ENCODE measurements at regions not wholly inside any gene's neighbourhood (a gene's known extent, or its start where the extent isn't known, plus 50 kb on each side); places are given as distances from the start of the nearest gene placed in this dataset.
"Not testable (repeated sequence)": the region's sequence is repeated elsewhere in the genome, so short reads cannot be mapped to it uniquely, and the experiment has no call there.

- DNase-seq: not testable (repeated sequence)
These were observed 2777.4 kb upstream of the TPTE start for GRCh38 chr21:7743940-7744339.

GRCh38 chr21:7744406-7745099 lies 2776.8 kb upstream of the TPTE start:
- not testable (repeated sequence) for DNase-seq

- not testable (repeated sequence) for DNase-seq
These were observed 2776.3 kb upstream of the TPTE start for GRCh38 chr21:7745100-7745450.

- not testable (repeated sequence) for DNase-seq
These were observed 2773.4 kb upstream of the TPTE start for GRCh38 chr21:7747964-7748363.

DNA sequence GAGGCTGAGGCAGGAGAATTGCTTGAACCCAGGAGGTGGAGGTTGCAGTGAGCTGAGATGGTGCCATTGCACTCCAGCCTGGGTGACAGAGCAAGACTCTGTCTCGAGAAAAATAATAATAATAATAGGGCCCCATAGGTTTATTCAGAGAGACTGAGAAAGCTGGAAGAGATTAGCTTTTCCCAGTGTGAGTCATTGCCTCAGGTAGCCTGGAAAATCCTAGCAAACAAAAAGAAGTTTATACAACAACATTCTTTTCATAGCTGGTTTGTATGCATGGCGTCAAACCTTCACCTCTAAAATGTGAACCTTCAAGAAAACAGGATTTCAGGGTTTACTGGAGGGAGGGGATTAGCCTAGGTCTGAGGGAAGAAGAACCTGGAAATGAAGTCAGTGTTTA lies 2768.8 kb upstream of the TPTE start:
- not testable (repeated sequence) for DNase-seq

- DNase-seq: peak; percentile 64
These were observed 2768.0 kb upstream of the TPTE start for GRCh38 chr21:7753380-7753877.

DNA sequence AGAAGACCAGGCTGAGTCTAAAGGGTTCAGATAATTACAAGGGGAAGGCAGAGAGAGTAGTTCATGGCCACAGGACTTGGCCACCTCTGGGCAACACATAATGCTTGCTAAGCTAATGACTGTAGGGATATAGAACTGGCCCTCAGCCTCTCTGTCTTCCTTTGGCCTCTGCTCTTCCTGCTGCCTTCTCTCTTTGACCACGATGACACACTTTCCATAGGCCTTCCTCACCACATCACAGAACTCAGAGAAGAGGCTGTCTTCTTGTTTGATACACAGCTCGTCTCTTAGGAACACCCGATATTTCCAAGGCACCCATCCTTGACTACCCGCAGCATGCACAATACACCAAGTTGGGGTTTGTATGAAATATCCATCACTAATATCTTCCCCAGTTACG lies 2751.4 kb upstream of the TPTE start:
- not testable (repeated sequence) for DNase-seq

- not testable (repeated sequence) for DNase-seq
These were observed 2747.2 kb upstream of the TPTE start for GRCh38 chr21:7774219-7774618.

DNA sequence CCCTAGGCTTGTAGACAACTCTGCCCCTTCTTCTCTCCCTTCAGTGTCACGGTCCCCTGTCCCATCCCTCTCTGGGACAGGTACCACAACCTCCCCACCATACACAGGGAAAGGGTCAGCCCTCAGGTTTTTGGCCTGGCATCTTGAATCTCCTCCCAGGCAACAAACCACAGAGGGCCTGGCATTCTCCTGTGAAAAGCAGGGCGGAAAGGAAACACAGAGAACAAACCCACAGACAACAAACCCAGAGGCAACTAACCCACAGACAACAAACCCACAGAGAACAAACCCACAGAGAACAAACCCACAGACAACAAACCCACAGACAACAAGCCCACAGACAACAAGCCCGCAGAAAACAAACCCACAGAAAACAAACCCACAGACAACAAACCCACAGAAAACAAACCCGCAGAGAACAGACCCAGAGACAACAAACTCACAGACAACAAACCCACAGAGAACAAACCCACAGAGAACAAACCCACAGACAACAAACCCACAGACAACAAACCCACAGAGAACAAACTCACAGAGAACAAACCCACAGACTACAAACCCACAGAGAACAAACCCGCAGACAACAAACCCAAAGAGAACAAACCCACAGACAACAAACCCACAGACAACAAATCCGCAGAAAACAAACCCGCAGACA lies 2745.9 kb upstream of the TPTE start:
- peak; percentile 56 for DNase-seq

- not testable (repeated sequence) for DNase-seq
These were observed 2745.3 kb upstream of the TPTE start for GRCh38 chr21:7776035-7776434.

DNA sequence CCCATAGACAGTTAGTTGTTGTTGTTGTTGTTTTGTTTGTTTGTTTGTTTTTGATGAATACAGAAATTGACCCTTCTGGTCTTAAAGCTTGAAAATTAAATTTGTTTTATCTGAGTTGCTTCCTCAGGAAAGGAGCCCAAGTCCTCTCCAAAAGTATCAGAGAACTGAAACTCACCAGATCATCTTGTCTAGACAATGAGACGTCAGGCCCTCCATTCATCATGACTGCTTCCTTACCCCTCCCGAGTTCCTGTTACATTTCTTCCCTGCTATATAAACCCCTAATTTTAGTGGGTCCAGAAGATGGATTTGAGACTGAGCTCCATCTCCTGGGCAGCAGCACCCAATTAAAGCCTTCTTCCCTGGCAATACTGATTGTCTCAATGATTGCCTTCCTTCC lies 2744.8 kb upstream of the TPTE start:
- not testable (repeated sequence) for DNase-seq

GRCh38 chr21:7777289-7777688 lies 2744.1 kb upstream of the TPTE start:
- peak; percentile 17 for DNase-seq

DNA sequence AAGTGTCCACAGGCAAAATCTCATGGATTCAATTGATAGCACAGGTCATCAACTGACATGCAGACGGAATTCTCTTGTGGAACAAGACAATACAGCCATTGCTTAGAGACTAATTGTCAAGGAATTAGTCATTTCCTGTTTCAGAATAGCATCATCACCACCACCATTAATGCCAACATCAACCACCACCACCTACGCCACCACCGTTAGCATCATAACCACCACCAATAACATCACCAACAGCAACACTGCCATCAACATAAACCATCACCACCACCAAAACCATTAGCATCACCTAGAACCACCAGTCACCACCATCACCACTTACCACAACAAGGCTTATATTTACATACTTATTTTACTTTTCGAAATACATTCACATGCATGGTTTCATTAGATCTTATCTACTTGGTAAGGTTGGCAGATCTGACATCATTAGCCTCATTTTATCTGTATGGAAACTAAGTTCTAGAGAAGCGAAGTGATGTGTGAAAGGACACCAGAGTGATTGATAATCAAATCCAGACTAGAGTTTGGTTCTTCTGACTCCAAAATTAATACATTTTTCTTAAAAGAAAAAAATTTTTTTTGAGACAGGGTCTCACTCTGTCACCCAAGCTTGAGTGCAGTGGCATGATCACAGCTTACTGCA lies 2733.8 kb upstream of the TPTE start:
- DNase-seq: not testable (repeated sequence)

DNA sequence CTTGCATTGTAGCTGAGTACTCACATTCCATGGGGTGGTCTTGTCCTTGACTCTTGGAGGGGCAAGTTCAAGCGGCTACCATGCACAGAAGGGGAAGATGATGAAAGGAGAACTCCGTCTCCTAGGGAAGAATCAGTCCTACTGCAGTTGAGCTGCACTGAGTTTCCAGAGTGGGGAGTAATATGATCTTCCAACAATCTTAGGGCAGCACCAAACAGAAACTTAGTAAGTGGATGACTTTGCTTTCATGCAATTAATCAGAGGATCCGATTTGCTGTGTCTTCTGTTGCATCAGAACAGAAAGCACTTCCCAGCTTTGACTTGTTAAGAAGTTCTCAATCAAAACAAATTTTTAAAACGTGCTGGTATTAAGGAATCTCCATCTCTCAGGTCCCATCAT lies 2727.6 kb upstream of the TPTE start:
- not testable (repeated sequence) for DNase-seq

GRCh38 chr21:7797328-7797727 lies 2724.1 kb upstream of the TPTE start:
- DNase-seq: not testable (repeated sequence)

DNA sequence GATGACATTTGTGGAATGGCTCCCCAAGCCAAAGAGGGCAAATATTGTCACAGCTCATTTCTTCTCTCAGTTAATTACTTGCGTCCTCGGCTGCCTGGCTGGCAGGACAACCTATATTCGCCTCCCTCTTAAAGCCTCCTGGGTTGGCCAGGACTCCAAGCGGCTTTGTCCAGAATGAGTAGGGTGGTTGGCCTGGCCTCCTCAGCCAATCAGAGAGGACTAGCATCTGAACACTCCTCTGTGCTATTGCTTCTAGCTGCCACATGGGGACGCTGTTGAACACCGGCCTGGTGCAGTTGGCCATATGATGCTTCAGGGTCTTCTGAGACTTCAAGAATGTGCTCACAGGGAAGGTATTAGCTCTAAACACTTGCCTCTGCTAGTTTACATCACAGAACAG lies 2722.9 kb upstream of the TPTE start:
- DNase-seq: peak; percentile 2

DNA sequence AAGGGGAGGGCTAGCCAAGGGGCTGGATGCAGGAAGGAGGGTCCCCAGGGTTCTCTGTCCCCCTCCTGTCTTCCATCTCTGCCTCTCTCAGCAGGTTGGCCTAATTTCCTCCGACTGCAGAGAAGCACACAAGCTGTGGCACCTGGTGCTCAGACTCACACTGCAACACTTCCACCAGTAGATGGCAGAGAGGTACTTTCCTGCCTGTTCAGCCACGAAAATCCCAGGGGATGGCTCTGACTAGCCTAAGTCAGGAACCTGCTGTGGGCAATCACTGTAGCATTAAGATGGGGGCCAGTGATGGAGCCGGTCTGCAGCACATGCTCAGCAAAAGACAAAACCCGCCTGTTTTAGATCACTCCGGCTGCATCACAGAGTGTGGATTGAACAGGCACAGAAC lies 2721.7 kb upstream of the TPTE start:
- not testable (repeated sequence) for DNase-seq

DNA sequence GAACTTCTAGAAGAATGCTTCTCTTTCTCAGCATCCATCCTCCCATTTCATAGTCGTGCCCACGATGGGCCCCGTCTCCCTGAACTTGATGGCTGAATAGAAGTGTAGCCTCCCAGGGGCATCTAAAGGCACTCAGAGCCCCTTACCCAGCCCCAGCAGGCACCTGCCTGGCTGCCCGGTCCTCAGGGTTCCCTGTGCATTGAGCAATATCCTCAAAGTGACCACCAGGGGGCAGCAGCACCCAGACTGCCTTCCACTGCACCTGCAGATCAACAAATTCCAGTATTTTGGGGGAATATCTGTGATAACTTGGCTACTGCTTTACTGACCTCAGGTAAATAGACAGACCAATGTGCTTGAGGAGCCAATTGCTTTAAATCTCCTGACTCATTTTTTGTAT lies 2707.9 kb upstream of the TPTE start:
- DNase-seq: not testable (repeated sequence)

DNA sequence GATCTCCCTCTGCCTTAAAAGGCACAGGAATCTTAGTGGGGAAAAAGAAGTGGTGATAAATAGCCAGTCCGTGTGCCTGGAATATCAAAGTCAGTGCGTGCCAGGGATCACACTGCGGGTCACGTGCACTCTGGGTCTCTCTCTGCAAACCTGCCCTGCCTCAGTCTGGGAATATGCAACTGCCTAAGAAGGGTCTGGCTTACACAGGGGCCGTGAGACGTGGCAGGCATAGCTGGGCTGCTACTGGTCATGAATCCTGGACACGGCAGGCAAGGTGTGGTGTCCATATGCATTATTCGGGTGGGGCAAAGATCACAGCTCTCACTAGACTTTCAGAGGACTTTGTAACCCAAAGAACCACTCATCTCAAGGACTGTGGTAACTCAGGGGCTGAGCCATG lies 2704.4 kb upstream of the TPTE start:
- not testable (repeated sequence) for DNase-seq

- peak; percentile 5 for DNase-seq
These were observed 2702.1 kb upstream of the TPTE start for GRCh38 chr21:7819301-7819700.

- DNase-seq: not testable (repeated sequence)
These were observed 2695.8 kb upstream of the TPTE start for GRCh38 chr21:7825627-7826026.

DNA sequence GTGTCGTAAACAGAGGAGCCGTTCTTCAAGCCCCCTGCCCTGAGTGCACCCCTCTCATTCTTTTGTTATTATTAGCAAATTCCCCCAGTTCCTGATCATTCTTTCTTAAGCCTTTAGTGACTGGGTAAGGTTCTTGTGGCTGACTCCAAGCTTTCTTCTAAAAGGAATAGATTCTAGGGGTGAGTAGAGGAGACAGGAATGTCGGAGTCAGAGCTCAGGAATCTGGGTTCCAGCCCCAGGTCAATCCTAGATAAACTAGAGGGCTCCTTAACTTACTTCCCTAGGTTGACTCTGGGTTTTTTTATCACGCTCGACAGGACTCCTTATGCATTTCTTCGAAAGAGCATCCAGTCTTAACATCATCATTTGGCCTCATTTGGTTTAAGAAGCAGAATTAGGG lies 2695.2 kb upstream of the TPTE start:
- DNase-seq: not testable (repeated sequence)

GRCh38 chr21:7828260-7828659 lies 2693.1 kb upstream of the TPTE start:
- not testable (repeated sequence) for DNase-seq

GRCh38 chr21:7829411-7829810 lies 2692.0 kb upstream of the TPTE start:
- DNase-seq: not testable (repeated sequence)

All from activated effector memory CD4-positive, alpha-beta T cell treated with anti-CD3 and anti-CD28 coated beads, Interleukin-2, amount 50 U/mL, for 16 hours (primary cell).